Cerebellar cortex (tissue), 1 donor: ENCODE measurements at regions not wholly inside any gene's neighbourhood (a gene's known extent, or its start where the extent isn't known, plus 50 kb on each side); places are given as distances from the start of the nearest gene placed in this dataset.

Experiments used
- DNase-seq: peaks from one replicate; pipeline ENCODE4 v3.0.0-alpha.2; 2015; ENCODE audit warnings: low spot score

- no peak for DNase-seq
These were observed 131.2 kb downstream of the SNAPC1 start for GRCh38 chr14:61893371-61893940.

- peak; percentile 92 for DNase-seq
These were observed 132.3 kb downstream of the SNAPC1 start for GRCh38 chr14:61894452-61895077.

DNA sequence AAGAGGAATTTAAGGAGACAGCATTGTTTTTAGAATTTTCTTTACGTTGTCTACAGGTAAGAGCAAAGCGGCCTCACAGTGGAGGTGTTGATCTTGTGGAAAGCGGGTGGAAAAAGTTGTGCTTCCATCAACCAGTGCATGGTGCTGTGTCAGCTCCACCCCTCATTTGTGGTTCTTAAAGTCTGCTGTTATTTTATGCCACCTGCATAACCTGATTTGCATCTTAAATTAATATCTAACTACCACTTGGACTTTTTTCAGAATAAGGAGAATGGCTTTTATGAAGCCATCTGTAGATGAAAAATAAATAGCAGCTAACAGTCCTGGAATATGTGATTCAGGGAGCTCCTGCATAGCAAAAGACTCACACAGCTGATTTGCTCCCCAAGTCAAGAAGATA lies 135.1 kb downstream of the SNAPC1 start:
- no peak for DNase-seq

GRCh38 chr14:61898568-61898967 lies 136.3 kb downstream of the SNAPC1 start:
- no peak for DNase-seq

GRCh38 chr14:61899497-61899896 lies 137.3 kb downstream of the SNAPC1 start:
- no peak for DNase-seq

- no peak for DNase-seq
These were observed 142.7 kb downstream of the SNAPC1 start for GRCh38 chr14:61904946-61905345.

DNA sequence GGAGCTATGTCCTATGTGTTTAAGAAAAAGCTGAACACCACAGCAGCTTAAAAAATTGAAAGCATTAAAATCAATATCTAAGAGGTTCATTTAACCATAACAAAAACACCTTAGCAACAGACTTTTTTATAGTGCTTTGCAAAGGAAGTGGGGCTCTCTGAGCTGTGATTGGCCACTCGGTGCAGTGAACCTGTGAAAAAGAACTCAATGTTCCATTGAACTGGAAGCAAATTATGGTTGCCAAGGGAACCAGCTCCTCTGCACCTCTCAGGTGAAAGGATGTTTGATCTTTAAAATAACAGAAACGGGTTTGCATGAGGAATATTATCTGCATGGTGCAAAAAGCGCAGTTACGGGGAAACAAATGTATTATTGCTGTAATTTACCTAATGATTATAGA lies 149.4 kb downstream of the SNAPC1 start:
- DNase-seq: peak; percentile 64

GRCh38 chr14:61918998-61919397 lies 156.8 kb downstream of the SNAPC1 start:
- DNase-seq: no peak

DNA sequence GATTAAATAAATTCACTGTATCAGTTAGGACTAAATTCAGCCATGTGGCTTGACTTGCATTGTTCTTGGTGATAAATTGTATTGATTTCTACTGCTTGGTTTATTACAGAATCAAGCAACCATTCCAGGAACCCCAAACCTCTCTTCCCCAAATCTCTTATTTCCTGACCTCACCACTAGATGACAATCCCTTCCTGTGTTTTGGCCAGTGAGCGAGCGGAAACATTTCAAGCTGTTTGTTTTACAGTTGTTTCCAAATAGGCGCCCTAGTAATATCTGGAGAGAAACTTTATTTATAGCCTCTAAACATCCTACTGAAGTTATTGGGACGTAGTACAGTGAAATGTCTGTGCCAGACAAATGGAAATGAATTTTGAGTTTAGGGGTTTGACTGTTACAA lies 161.1 kb downstream of the SNAPC1 start:
- DNase-seq: no peak

GRCh38 chr14:61925043-61925442 lies 162.8 kb downstream of the SNAPC1 start:
- DNase-seq: peak; percentile 40

GRCh38 chr14:61925732-61926435 lies 163.7 kb downstream of the SNAPC1 start:
- DNase-seq: no peak

DNA sequence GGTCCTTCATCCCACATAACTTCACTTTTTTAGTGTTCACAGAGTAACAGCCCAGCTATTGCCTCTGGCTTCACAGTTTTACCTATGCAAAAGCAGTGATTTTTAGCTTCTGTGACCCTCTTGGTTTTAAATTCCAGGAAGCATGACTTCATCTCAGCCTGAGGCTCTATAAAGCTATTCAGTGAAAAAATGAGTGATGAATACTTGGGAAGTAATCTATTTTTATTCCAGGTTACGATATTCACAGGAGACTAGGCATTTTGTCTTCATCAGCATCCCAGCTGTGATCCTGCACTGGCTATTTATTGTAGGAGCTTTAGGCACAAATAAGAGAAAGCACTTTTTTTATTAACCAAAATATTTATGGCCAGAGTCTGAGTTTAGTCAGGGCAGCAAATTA lies 164.8 kb downstream of the SNAPC1 start:
- DNase-seq: no peak

DNA sequence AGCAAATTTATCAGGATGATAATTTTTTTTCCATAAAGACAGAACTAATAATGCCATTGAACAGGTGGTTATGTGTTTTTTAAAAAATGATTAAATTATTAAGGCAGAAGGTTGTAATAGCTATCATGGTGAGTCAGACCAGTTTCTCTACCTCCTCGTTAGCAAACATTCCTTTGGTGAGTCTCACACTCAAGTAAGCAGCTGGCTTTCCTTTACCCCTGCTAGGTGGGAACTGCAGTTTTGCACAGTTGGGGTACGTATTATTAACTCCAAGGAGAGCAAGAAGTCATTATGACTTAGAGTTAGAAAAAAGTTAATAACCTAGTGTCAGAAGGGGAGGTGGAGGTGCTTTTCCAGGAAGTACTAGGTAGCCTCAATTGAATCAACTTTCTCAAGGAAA lies 165.3 kb downstream of the SNAPC1 start:
- no peak for DNase-seq

GRCh38 chr14:61928300-61928699 lies 166.1 kb downstream of the SNAPC1 start:
- DNase-seq: no peak

DNA sequence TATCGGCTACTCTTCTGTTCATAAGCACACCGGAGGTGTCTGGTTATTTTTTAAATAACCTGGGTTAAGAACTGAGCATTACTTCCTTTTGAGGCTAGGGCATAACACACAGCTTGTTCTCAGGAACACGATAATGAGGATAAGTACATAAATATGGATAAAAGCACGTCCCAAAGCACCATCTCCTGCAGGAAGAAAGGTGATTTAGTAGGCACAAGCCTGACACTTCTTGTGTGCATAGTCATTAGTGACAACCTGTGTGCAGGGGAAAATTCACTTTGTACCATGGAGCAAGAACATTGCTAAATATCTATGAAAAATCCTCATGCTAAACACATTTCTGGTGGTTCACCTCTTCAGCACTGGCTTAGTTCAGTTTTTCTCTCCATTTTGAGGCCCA lies 166.5 kb downstream of the SNAPC1 start:
- no peak for DNase-seq

DNA sequence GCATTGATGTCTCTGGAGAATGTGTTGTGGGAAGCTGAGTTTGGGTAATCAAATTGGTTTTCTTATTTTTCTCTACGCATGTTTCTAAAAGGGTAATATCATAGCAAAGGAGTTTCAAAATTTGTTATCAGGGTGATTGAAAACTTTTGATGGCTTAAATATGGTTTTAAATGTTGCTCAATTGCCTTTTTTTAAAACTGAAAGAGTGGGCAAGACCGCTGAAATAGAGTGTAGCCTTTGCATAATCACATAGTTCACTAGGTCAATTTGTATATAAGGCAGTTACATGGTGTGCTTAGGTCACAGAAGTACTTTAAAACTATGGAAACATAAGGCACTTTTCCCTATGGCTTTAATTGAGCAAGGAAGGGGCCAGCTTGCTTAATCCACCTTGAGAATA lies 167.4 kb downstream of the SNAPC1 start:
- DNase-seq: no peak

DNA sequence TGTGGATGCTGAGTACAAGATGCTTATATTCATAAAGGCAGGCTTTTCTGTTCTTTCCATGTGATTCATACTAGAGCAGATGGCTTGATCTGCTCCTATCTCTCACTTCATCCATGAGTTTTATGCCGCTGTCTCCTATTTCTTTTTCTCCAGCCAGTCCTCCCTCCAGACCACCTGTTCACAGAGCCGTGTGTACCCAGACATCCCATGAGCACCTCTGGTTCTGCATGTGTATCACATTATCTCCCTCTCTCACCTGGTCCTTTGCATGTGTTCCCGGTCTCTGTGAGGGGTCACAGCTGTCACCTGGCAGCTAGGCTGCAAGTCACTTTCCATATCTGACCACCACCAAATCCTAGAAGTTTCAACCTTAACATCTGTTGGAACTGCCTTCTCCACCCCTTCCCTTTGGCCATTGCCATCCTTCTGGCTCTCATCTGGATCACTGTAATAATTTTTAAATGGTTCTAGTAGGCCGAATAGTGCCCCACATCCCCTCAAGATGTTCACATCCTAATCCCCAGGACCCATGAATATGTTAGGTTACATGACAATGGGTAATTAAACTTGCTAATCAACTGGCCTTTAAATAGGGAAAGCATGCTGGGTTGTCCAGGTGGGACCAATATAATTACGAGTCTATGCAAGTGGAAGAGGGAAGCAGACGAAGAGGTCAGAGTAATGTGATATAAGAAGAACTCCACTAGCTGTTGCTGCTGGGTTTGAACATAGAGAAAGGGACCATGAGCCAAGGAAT lies 168.1 kb downstream of the SNAPC1 start:
- DNase-seq: no peak

DNA sequence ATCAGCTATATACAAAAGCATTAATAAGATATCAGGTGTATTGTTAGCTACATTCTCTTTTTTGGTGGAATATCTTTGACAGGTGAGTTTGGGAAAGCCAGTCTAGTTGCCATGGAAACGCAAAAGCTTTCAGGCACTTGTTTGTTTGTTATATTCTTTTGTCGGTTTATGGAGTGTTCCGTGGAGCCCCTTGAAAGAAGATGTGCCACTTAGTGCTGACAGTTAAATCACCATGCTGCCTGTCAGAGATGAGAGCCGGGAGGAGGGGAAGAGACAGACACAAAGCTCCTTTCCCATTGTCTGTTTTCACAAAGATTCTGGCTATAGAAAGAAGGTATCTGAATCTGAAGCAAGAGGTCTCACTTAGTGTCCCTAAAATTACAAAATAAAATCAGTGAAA lies 170.8 kb downstream of the SNAPC1 start:
- no peak for DNase-seq

DNA sequence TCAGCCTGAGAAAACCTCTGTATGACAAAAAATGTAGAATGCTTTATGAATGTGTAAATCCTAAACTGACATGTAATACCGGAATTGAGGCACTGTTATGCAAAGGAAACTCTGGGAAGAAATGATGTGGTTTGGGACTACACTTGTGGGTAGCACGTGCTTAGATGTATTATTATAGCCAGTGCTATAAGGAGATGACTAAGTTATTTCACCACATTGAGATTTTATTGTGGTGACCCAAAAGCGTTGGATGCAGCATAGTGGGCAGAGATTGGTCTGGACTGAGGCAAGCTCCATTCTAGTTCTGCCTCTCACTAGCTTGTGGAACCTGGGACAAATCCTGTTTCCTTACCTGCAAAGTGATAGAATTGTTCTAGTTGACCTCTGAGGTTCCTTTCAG lies 172.2 kb downstream of the SNAPC1 start:
- DNase-seq: no peak

DNA sequence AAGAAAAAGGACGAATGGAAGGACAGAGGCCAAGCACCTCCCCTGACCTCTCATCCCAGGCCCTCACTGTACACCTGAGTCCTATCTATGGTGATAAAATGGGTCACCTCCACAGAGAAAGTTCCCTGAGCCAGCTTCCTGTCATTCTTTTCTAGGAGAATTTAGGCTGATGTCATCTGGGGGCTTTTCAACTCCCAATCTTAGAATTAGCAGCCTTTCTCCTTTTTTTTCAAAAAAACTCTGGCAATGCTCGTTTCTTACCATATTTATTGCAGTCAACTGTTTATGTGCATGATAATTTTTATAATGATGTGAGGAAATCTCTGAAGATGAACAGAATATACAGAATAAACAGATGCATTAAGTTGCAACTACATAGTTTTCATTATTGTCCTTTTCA lies 177.6 kb downstream of the SNAPC1 start:
- peak; percentile 6 for DNase-seq

DNA sequence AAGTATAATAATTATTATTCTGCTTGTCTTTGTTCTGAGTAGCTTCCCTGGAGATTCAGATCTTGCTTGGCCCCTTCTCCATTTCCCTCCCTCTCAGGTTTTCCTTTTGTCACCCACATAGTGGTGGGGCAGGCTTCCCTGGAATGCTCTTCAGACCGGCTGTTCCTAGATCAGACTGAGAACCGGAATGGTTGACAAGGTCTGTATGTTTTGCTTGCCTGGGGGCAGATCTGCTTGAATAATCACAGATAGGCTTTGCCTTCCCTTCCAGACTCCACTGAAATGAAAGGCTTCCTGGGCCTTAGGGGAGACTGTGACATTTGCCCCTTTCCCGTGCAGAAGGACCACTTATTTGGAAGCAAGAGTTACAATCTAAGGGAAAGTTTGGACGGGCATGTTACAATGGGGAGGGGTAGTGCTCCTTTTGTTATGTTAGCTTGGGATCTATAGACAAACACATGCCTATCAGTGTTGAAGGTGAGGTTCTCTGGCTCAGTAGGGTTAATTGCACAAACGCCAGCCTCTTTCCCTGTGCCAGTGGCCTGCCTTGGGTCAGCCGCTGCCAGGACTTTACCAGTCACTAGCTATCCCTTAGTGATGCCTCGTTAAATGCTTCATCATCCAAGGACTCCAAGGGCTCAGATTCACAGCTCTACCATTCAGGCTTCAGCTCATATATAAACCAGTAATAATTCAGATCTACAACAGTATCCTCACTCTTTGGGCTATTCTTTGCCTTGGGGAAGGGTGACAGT lies 178.6 kb downstream of the SNAPC1 start:
- no peak for DNase-seq
